ENCODE measurements at regions not wholly inside any gene's neighbourhood (a gene's known extent, or its start where the extent isn't known, plus 50 kb on each side); places are given as distances from the start of the nearest gene placed in this dataset.
"Not testable (repeated sequence)": the region's sequence is repeated elsewhere in the genome, so short reads cannot be mapped to it uniquely, and the experiment has no call there.

DNA sequence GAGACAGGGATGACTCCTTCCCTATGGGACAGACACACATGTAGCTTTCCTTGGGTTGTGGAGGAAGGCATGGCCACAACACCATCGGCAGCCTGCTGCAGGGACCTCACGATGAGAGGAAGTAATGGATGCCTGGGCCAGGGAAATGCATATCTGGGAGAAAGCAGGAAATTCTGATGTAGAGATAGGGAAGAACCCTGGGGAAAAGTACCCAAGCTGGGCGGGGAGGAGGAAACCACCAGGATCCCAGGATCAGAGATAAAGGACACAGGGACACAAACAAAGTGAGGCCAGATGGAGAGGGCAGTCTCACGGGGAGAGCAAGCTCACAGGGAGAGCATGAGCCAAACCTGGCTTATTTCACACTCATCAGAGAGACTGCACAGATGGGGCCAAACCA, 294.7 kb upstream of the TEKT4 start:
- not testable (repeated sequence) for H3K18ac ChIP-seq (ENCODE audit: low read length); H3K14ac ChIP-seq (ENCODE audit: low read length); H3K4me1 ChIP-seq (ENCODE audit: control insufficient read depth in 1 of 2, insufficient read depth in 2 of 2, low read length in 2 of 2); H4K91ac ChIP-seq (ENCODE audit: low read depth, low read length); H3K27ac ChIP-seq (ENCODE audit: low read depth, low read length); H3K27me3 ChIP-seq (ENCODE audit: insufficient read depth, low read length); H3K79me1 ChIP-seq (ENCODE audit: low read length); H2BK120ac ChIP-seq (ENCODE audit: insufficient read depth, low read length, poor library complexity); H3K9ac ChIP-seq (ENCODE audit: low read length); H3K23ac ChIP-seq (ENCODE audit: low read length); H3K79me2 ChIP-seq (ENCODE audit: control insufficient read depth, insufficient read depth, low read length, poor library complexity); H4K12ac ChIP-seq (ENCODE audit: low read depth, low read length); H3K4ac ChIP-seq (ENCODE audit: low read depth, low read length); H4K8ac ChIP-seq (ENCODE audit: low read depth, low read length); H3K4me2 ChIP-seq (ENCODE audit: low read length); H2AK5ac ChIP-seq (ENCODE audit: low read length); H3K4me3 ChIP-seq (ENCODE audit: low read depth, low read length); H2BK5ac ChIP-seq (ENCODE audit: low read depth, low read length, poor library complexity); H3K9me3 ChIP-seq (ENCODE audit: insufficient read depth, low read depth, low read length); H3K36me3 ChIP-seq (ENCODE audit: control insufficient read depth in 1 of 2, insufficient read depth in 2 of 2, low read length in 2 of 2); DNase-seq; H2BK12ac ChIP-seq (ENCODE audit: low read length); H2AFZ ChIP-seq (ENCODE audit: insufficient read depth, low read length, poor library complexity)
- no CpG with 5 or more reads among the region's 4 CpGs for WGBS (ENCODE audit: extremely low coverage, insufficient coverage, insufficient read length)

DNA sequence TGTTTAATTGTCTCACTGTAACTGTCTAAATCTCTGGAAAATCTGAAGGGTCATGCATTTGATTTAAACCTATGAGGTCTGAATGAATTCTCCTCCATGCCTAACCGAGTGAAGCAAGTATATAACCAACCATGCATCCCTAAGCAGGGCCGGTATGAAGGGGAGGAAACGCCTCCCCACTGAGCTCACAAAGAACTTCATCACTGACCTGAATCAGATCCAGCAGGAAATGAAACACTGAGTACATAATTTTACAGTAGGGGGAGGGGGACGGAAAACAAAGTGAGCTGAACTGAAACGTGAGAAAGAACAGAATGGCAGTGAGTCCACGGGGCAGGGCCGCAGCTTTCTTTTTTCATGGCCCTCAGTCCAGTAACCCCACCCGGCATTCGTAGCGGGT, 294.1 kb upstream of the TEKT4 start:
- not testable (repeated sequence) for H3K23ac ChIP-seq (ENCODE audit: low read length); H3K36me3 ChIP-seq (ENCODE audit: control insufficient read depth in 1 of 2, insufficient read depth in 2 of 2, low read length in 2 of 2); H3K18ac ChIP-seq (ENCODE audit: low read length); H3K4ac ChIP-seq (ENCODE audit: low read depth, low read length); H3K4me2 ChIP-seq (ENCODE audit: low read length); H3K9ac ChIP-seq (ENCODE audit: low read length); H2AK5ac ChIP-seq (ENCODE audit: low read length); H3K4me1 ChIP-seq (ENCODE audit: control insufficient read depth in 1 of 2, insufficient read depth in 2 of 2, low read length in 2 of 2); H3K79me2 ChIP-seq (ENCODE audit: control insufficient read depth, insufficient read depth, low read length, poor library complexity); H3K27ac ChIP-seq (ENCODE audit: low read depth, low read length); H2BK120ac ChIP-seq (ENCODE audit: insufficient read depth, low read length, poor library complexity); H4K91ac ChIP-seq (ENCODE audit: low read depth, low read length); H3K4me3 ChIP-seq (ENCODE audit: low read depth, low read length); H4K12ac ChIP-seq (ENCODE audit: low read depth, low read length); H2BK12ac ChIP-seq (ENCODE audit: low read length); H2AFZ ChIP-seq (ENCODE audit: insufficient read depth, low read length, poor library complexity); H3K9me3 ChIP-seq (ENCODE audit: insufficient read depth, low read depth, low read length); H2BK5ac ChIP-seq (ENCODE audit: low read depth, low read length, poor library complexity); DNase-seq; H3K79me1 ChIP-seq (ENCODE audit: low read length); H3K14ac ChIP-seq (ENCODE audit: low read length); H4K8ac ChIP-seq (ENCODE audit: low read depth, low read length); H3K27me3 ChIP-seq (ENCODE audit: insufficient read depth, low read length)
- WGBS (ENCODE audit: extremely low coverage, insufficient coverage, insufficient read length), result no CpG with 5 or more reads among the region's 10 CpGs

DNA sequence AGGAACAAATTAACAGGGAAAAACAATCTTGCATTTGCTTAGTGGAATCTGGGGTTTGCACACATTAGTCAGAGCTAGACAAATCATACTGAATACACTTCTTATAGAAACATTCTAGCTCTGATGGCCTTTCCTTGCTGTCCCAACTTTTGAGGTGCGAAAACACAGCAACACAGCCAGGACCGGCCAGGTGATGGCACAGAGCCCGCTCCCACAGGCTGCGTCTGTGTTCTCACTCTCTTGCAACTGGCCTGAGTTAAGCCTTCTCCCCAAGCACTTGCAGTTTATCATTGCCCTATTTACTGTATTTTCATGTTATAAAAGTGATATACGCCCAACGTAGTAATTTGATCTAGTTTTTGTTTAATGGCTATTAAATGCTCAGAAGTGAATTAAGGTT, 292.0 kb upstream of the TEKT4 start:
- H2BK120ac ChIP-seq (ENCODE audit: insufficient read depth, low read length, poor library complexity); H2BK12ac ChIP-seq (ENCODE audit: low read length); H3K27me3 ChIP-seq (ENCODE audit: insufficient read depth, low read length); H3K4me1 ChIP-seq (ENCODE audit: control insufficient read depth in 1 of 2, insufficient read depth in 2 of 2, low read length in 2 of 2); H3K4me3 ChIP-seq (ENCODE audit: low read depth, low read length); H3K9me3 ChIP-seq (ENCODE audit: insufficient read depth, low read depth, low read length); H3K27ac ChIP-seq (ENCODE audit: low read depth, low read length); H2AK5ac ChIP-seq (ENCODE audit: low read length); H4K8ac ChIP-seq (ENCODE audit: low read depth, low read length); H3K79me2 ChIP-seq (ENCODE audit: control insufficient read depth, insufficient read depth, low read length, poor library complexity); H2AFZ ChIP-seq (ENCODE audit: insufficient read depth, low read length, poor library complexity); H3K36me3 ChIP-seq (ENCODE audit: control insufficient read depth in 1 of 2, insufficient read depth in 2 of 2, low read length in 2 of 2); H3K4me2 ChIP-seq (ENCODE audit: low read length); H3K14ac ChIP-seq (ENCODE audit: low read length); H4K12ac ChIP-seq (ENCODE audit: low read depth, low read length); H3K23ac ChIP-seq (ENCODE audit: low read length); H3K4ac ChIP-seq (ENCODE audit: low read depth, low read length); H4K91ac ChIP-seq (ENCODE audit: low read depth, low read length); DNase-seq; H2BK5ac ChIP-seq (ENCODE audit: low read depth, low read length, poor library complexity); H3K9ac ChIP-seq (ENCODE audit: low read length); H3K18ac ChIP-seq (ENCODE audit: low read length); H3K79me1 ChIP-seq (ENCODE audit: low read length): not testable (repeated sequence)
- no CpG with 5 or more reads among the region's 6 CpGs for WGBS (ENCODE audit: extremely low coverage, insufficient coverage, insufficient read length)

DNA sequence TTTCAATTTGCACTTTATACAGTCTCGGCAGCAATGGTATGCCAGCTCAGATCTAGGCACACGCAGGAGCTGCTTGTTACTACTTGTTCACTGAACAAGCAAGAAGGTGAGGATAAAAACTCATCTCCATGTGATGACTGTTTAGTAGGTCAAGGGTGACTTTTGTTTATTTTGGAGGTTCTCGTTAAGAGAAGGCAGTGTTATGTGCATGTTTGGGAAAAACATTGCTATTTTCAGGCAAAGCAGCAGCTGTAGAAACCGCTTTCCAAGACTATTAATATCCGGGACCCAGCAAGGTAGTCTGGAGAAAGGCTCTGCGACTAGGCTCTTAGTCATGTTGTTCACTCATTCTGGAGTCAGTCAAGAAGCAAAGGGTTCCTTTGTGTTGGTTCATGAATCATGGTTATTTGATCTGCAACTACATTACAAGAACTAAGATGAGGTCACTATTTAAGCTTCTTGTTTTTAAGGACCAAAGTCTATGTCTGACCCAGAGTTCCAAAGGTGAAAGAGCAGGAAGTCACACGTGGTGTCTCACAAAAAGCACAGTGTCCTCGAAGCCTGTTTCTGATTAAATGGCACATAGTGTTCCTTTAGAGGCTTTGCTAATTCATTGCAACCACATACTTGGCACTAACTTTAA, 288.0 kb upstream of the TEKT4 start:
- not testable (repeated sequence) for H4K12ac ChIP-seq (ENCODE audit: low read depth, low read length); H3K27me3 ChIP-seq (ENCODE audit: insufficient read depth, low read length); H4K8ac ChIP-seq (ENCODE audit: low read depth, low read length); H2BK12ac ChIP-seq (ENCODE audit: low read length); H3K4me2 ChIP-seq (ENCODE audit: low read length); H3K4me3 ChIP-seq (ENCODE audit: low read depth, low read length); H3K27ac ChIP-seq (ENCODE audit: low read depth, low read length); H3K23ac ChIP-seq (ENCODE audit: low read length); H4K91ac ChIP-seq (ENCODE audit: low read depth, low read length); H3K4ac ChIP-seq (ENCODE audit: low read depth, low read length); DNase-seq; H3K9ac ChIP-seq (ENCODE audit: low read length); H3K79me1 ChIP-seq (ENCODE audit: low read length); H3K14ac ChIP-seq (ENCODE audit: low read length); H3K79me2 ChIP-seq (ENCODE audit: control insufficient read depth, insufficient read depth, low read length, poor library complexity); H3K36me3 ChIP-seq (ENCODE audit: control insufficient read depth in 1 of 2, insufficient read depth in 2 of 2, low read length in 2 of 2); H2AFZ ChIP-seq (ENCODE audit: insufficient read depth, low read length, poor library complexity); H2AK5ac ChIP-seq (ENCODE audit: low read length); H3K18ac ChIP-seq (ENCODE audit: low read length); H2BK5ac ChIP-seq (ENCODE audit: low read depth, low read length, poor library complexity); H3K4me1 ChIP-seq (ENCODE audit: control insufficient read depth in 1 of 2, insufficient read depth in 2 of 2, low read length in 2 of 2); H2BK120ac ChIP-seq (ENCODE audit: insufficient read depth, low read length, poor library complexity)
- H3K9me3 ChIP-seq (ENCODE audit: insufficient read depth, low read depth, low read length), result peaks cover 13% of the 10 kb centered on the region
- WGBS (ENCODE audit: extremely low coverage, insufficient coverage, insufficient read length), result no CpG with 5 or more reads among the region's 8 CpGs
